Panc1 (cell line): ENCODE measurements at regions not wholly inside any gene's neighbourhood (a gene's known extent, or its start where the extent isn't known, plus 50 kb on each side); places are given as distances from the start of the nearest gene placed in this dataset.

Experiments used
- ATAC-seq: fragments of 200-7000 bp; cut with Tn5 transposase; 2 replicates; pipeline ENCODE4 v1.9.1; 2020; ENCODE audit warnings: mild to moderate bottlenecking, moderate library complexity
- BruUV-seq: library from RNA; stranded (reverse); fragments of 400-500 nt; replicated peaks from 2 replicates; lab custom pipeline; 2021; lab: Mats Ljungman, UMichigan
- CTCF ChIA-PET: fragments of 300-600 bp; sonication (Branson Sonifier 250); formaldehyde crosslinking; loops from one replicate; lab custom pipeline; 2022; ENCODE audit warnings: antibody characterized with exemption; lab: Charles Lee
- POLR2A ChIA-PET: fragments of 300-600 bp; sonication (Branson Sonifier 250); formaldehyde crosslinking; loops from one replicate; lab custom pipeline; 2022; ENCODE audit warnings: antibody characterized with exemption; lab: Charles Lee
- DNase-seq: peaks from one replicate; pipeline ENCODE4 v3.0.0-alpha.2; 2010; ENCODE audit warnings: low read depth, low spot score
- H3K27ac ChIP-seq: 2 replicates; pipeline ENCODE4 v1.5.1; 2011; ENCODE audit warnings: mild to moderate bottlenecking, low read length, inconsistent platforms
- H3K27me3 ChIP-seq: fragments of 200-500 bp; sonication (Bioruptor generic); 2 replicates; pipeline ENCODE4 v1.6.0; 2014; ENCODE audit warnings: low read length, inconsistent platforms; ENCODE audit not compliant: control insufficient read depth, insufficient read depth
- H3K36me3 ChIP-seq: fragments of 200-500 bp; sonication (Bioruptor generic); 2 replicates; pipeline ENCODE4 v1.5.1; 2014; ENCODE audit warnings: inconsistent platforms, mild to moderate bottlenecking, low read length, moderate library complexity; ENCODE audit not compliant: control insufficient read depth, insufficient read depth
- H3K4me1 ChIP-seq: 2 replicates; pipeline ENCODE4 v1.5.1; 2011; ENCODE audit warnings: inconsistent platforms, mild to moderate bottlenecking, low read length, moderate library complexity; ENCODE audit not compliant: control insufficient read depth, insufficient read depth
- H3K4me3 ChIP-seq, 2 experiments: 2 replicates each; pipeline ENCODE4 v1.5.1; 2011 to 2012; ENCODE audit warnings: low read depth in 2 of 2, low read length in 2 of 2, mild to moderate bottlenecking in 2 of 2, inconsistent platforms in 1 of 2, moderate library complexity in 1 of 2
- H3K9me3 ChIP-seq: fragments of 200-500 bp; sonication (Bioruptor generic); 2 replicates; pipeline ENCODE4 v1.5.1; 2014; ENCODE audit warnings: low read depth, mild to moderate bottlenecking, inconsistent platforms, low read length, moderate library complexity; ENCODE audit not compliant: control insufficient read depth, insufficient read depth
- CTCF ChIP-seq: fragments of 450-650 bp; IDR thresholded peaks from 2 replicates; pipeline ENCODE4 v1.5.1; 2017; ENCODE audit warnings: mild to moderate bottlenecking
- POLR2AphosphoS5 ChIP-seq: IDR thresholded peaks from 2 replicates; pipeline ENCODE4 v1.6.1; 2012; ENCODE audit warnings: mild to moderate bottlenecking, low read depth, low read length, moderate library complexity
- REST ChIP-seq, 2 experiments: IDR thresholded peaks; 2 replicates each; pipeline ENCODE4 v1.6.1; 2011 to 2012; ENCODE audit warnings: low read depth in 2 of 2, control low read depth in 1 of 2, low read length in 1 of 2, mild to moderate bottlenecking in 1 of 2, moderate library complexity in 1 of 2; ENCODE audit not compliant: insufficient read depth in 1 of 2
- SIN3A ChIP-seq: IDR thresholded peaks from 2 replicates; pipeline ENCODE4 v1.6.1; 2012; ENCODE audit warnings: low read depth, mild to moderate bottlenecking, low read length, moderate library complexity, borderline replicate concordance; ENCODE audit not compliant: insufficient read depth
- TCF7L2 ChIP-seq: IDR thresholded peaks from 2 replicates; pipeline ENCODE4 v1.6.1; 2011; ENCODE audit warnings: mild to moderate bottlenecking, low read depth, low read length, inconsistent platforms
- in situ Hi-C: cut with HindIII; loops from 2 replicates; pipeline ENCODE4 v1.10.0; 2016; ENCODE audit warnings: low sequenced_read_pairs, low pct_unique_long_range_greater_than_20kb
- intact Hi-C: fragments of 100-400 bp; cut with micrococcal nuclease; formaldehyde crosslinking; loops from one replicate; pipeline ENCODE4 v1.10.0; 2022; ENCODE audit not compliant: unreplicated experiment

GRCh38 chr5:124080256-124080655, 568.3 kb downstream of the CSNK1G3 start:
- BruUV-seq = no TSS peak
- Histone ChIP-seq H3K27me3 (no peaks in the 10 kb centered on the region), H3K4me3 (no peak overlapping the region), H3K9me3 (peaks cover 3% of the 10 kb centered on the region; the same call in 1 of the 2 replicates), H3K36me3 (no peaks in the 10 kb centered on the region), H3K27ac (no peak overlapping the region), H3K4me1 (no peaks in the 10 kb centered on the region)
- POLR2A ChIA-PET = no interaction called here
- CTCF ChIA-PET = no interaction called here
- DNase-seq (no peak), ATAC-seq (no peak)
- in situ Hi-C loops = no loop called here
- intact Hi-C loops = no loop called here
- TF ChIP-seq TCF7L2 = no peak
- TF ChIP-seq SIN3A = no peak
- no peak for TF ChIP-seq REST (IDR thresholded peaks at IDR 0.05; ENCODE audit: insufficient read depth in 1 of 2, low read depth in 2 of 2, low read length in 1 of 2)
- TF ChIP-seq CTCF = no peak
- TF ChIP-seq POLR2AphosphoS5 = no peak

- in situ Hi-C loops (no loop called here), intact Hi-C loops (no loop called here)
- peaks cover 3% of the 10 kb centered on the region; the same call in 1 of the 2 replicates for H3K9me3 ChIP-seq
- H3K4me1 ChIP-seq = no peaks in the 10 kb centered on the region
- ChIA-PET CTCF (no interaction called here), POLR2A (no interaction called here)
- H3K27me3 ChIP-seq = no peaks in the 10 kb centered on the region
- H3K4me3 ChIP-seq = no peak overlapping the region
- no peaks in the 10 kb centered on the region for H3K36me3 ChIP-seq
- ATAC-seq (no peak), DNase-seq (no peak)
- BruUV-seq = no TSS peak
- TF ChIP-seq TCF7L2 (no peak), POLR2AphosphoS5 (no peak), CTCF (no peak), SIN3A (no peak), REST (IDR thresholded peaks at IDR 0.05; ENCODE audit: insufficient read depth in 1 of 2, low read depth in 2 of 2, low read length in 1 of 2) (no peak)
- no peak overlapping the region for H3K27ac ChIP-seq
Measured at GRCh38 chr5:124079062-124079461, 567.1 kb downstream of the CSNK1G3 start.
